K562 (cell line): ENCODE measurements at regions not wholly inside any gene's neighbourhood (a gene's known extent, or its start where the extent isn't known, plus 50 kb on each side); places are given as distances from the start of the nearest gene placed in this dataset.

Experiments
- ATAC-seq: fragments of 200-7000 bp; cut with Tn5 transposase; 3 replicates; pipeline ENCODE4 v1.9.1; 2020; ENCODE audit warnings: moderate library complexity
- BruUV-seq: library from RNA; stranded (reverse); fragments of 400-500 nt; replicated peaks from 2 replicates; lab custom pipeline; 2021; lab: Mats Ljungman, UMichigan
- CTCF ChIA-PET: fragments of 300-600 bp; formaldehyde crosslinking; extraction: SDS; loops from one replicate; lab custom pipeline; 2021; ENCODE audit warnings: low intra/inter-chr PET ratio; lab: Yijun Ruan, JAX
- POLR2A ChIA-PET: fragments of 300-600, 350-650 bp; sonication (Branson Sonifier 250); formaldehyde crosslinking; extraction: SDS; loops from one replicate; lab custom pipeline; 2021; ENCODE audit warnings: antibody characterized with exemption, inconsistent platforms; lab: Yijun Ruan, JAX
- DNase-seq, 4 experiments: peaks; one replicate each; pipeline versions ENCODE4 v3.0.0 to v3.0.0-alpha.2; 2011 to 2018; ENCODE audit warnings: low spot score in 3 of 4, mixed read lengths in 3 of 4; ENCODE audit errors: extremely low read depth in 1 of 4
- FAIRE-seq: peaks from 2 replicates; lab custom pipeline; 2011; peaks lifted over from hg19 to GRCh38; lab: Jason Lieb, UNC
- H2AFZ ChIP-seq: 2 replicates; pipeline ENCODE4 v1.6.0; 2011; ENCODE audit warnings: low read depth, low read length, control low read depth, inconsistent platforms
- H3K27ac ChIP-seq: fragments of 200-600 bp; 3 replicates; pipeline ENCODE4 v1.8.0; 2011; ENCODE audit warnings: low read depth, mild to moderate bottlenecking, control low read depth, inconsistent platforms, low read length, moderate library complexity, mixed read lengths; ENCODE audit errors: extremely low read depth
- H3K27me3 ChIP-seq, 2 experiments: fragments of 300-600 bp in 1 of 2; 2 replicates in 1 of 2; 3 replicates in 1 of 2; pipeline versions ENCODE4 v1.6.0 to v1.8.0; 2011; ENCODE audit warnings: inconsistent platforms in 2 of 2, low read length in 2 of 2, mild to moderate bottlenecking in 1 of 2, mixed read lengths in 1 of 2, moderate library complexity in 1 of 2; ENCODE audit not compliant: control insufficient read depth in 2 of 2, insufficient read depth in 2 of 2
- H3K36me3 ChIP-seq: fragments of 300-600 bp; 3 replicates; pipeline ENCODE4 v1.8.0; 2011; ENCODE audit warnings: mild to moderate bottlenecking, low read length, inconsistent platforms; ENCODE audit not compliant: control insufficient read depth, insufficient read depth
- H3K4me1 ChIP-seq, 2 experiments: fragments of 200-600 bp in 1 of 2; replicated peaks in 1 of 2; 2 replicates in 1 of 2; 3 replicates in 1 of 2; pipeline versions ENCODE4 v1.5.1 to v1.8.0; 2011; ENCODE audit warnings: inconsistent platforms in 2 of 2, low read length in 2 of 2, mild to moderate bottlenecking in 1 of 2, mixed read lengths in 1 of 2, moderate library complexity in 1 of 2; ENCODE audit not compliant: control insufficient read depth in 2 of 2, insufficient read depth in 2 of 2
- H3K4me2 ChIP-seq: 2 replicates; pipeline ENCODE4 v1.6.1; 2011; ENCODE audit warnings: low read length, control low read depth, inconsistent platforms, mixed read lengths; ENCODE audit not compliant: insufficient read depth
- H3K4me3 ChIP-seq: fragments of 200-600 bp; sonication (generic), shearing (Covaris generic); 2 replicates; pipeline ENCODE4 v1.5.1; 2016; ENCODE audit warnings: control low read depth, inconsistent platforms
- H3K79me2 ChIP-seq: fragments of 200-600 bp; 3 replicates; pipeline ENCODE4 v1.8.0; 2011; ENCODE audit warnings: low read length, inconsistent platforms; ENCODE audit not compliant: control insufficient read depth, insufficient read depth
- H3K9ac ChIP-seq, 2 experiments: 2 replicates each; pipeline versions ENCODE4 v1.6.0 to v1.6.1; 2011; ENCODE audit warnings: low read depth in 2 of 2, low read length in 2 of 2, control low read depth in 1 of 2, inconsistent platforms in 1 of 2, mild to moderate bottlenecking in 1 of 2, mixed read lengths in 1 of 2; ENCODE audit not compliant: insufficient read depth in 1 of 2
- H3K9me1 ChIP-seq: one replicate; pipeline ENCODE4 v1.6.0; 2011; ENCODE audit warnings: inconsistent platforms, mild to moderate bottlenecking, low read length, moderate library complexity; ENCODE audit not compliant: control insufficient read depth, insufficient read depth
- H3K9me3 ChIP-seq: replicated peaks from 2 replicates; pipeline ENCODE4 v1.5.1; 2011; ENCODE audit warnings: low read depth, low read length, inconsistent platforms; ENCODE audit not compliant: control insufficient read depth, insufficient read depth
- H4K20me1 ChIP-seq: replicated peaks from 2 replicates; pipeline ENCODE4 v1.6.1; 2011; ENCODE audit warnings: low read length, inconsistent platforms, mixed read lengths; ENCODE audit not compliant: control insufficient read depth, insufficient read depth
- ARID3A ChIP-seq: IDR thresholded peaks from 2 replicates; pipeline ENCODE4 v1.6.1; 2012; ENCODE audit warnings: low read depth, low read length, improper control_type of control experiment, borderline replicate concordance
- CHD2 ChIP-seq: IDR thresholded peaks from 2 replicates; pipeline ENCODE4 v1.6.1; 2011; ENCODE audit warnings: low read depth, low read length
- DEAF1 ChIP-seq: fragments of 450-650 bp; formaldehyde crosslinking; IDR thresholded peaks from 2 replicates; pipeline ENCODE4 v1.4.0; 2020; ENCODE audit warnings: mild to moderate bottlenecking, moderate library complexity
- EHMT2 ChIP-seq: fragments of 450-650 bp; IDR thresholded peaks from 2 replicates; pipeline ENCODE4 v1.6.1; 2018; ENCODE audit warnings: antibody characterized with exemption
- EP300 ChIP-seq: IDR thresholded peaks from 2 replicates; pipeline ENCODE4 v1.6.1; 2012; ENCODE audit warnings: low read length, improper control_type of control experiment
- NR1H2 ChIP-seq: sonication (generic); formaldehyde crosslinking; IDR thresholded peaks from 2 replicates; pipeline ENCODE4 v1.4.0; 2020; ENCODE audit warnings: mild to moderate bottlenecking, missing genetic modification reagents
- OTX1 ChIP-seq: fragments of 450-650 bp; formaldehyde crosslinking; IDR thresholded peaks from 2 replicates; pipeline ENCODE4 v1.4.0; 2022; ENCODE audit warnings: mild to moderate bottlenecking
- TCFL5 ChIP-seq: fragments of 250-450 bp; sonication (Bioruptor Pico); conservative IDR thresholded peaks from 2 replicates; pipeline ENCODE4 v1.6.1; 2021; ENCODE audit warnings: mild to moderate bottlenecking, moderate library complexity, matching md5 sums
- THAP7 ChIP-seq: fragments of 250-450 bp; sonication (Bioruptor Pico); IDR thresholded peaks from 2 replicates; pipeline ENCODE4 v1.5.0; 2021
- ZNF253 ChIP-seq: fragments of 250-450 bp; sonication (Bioruptor Pico); conservative IDR thresholded peaks from 2 replicates; pipeline ENCODE4 v1.6.1; 2021; ENCODE audit warnings: mild to moderate bottlenecking
- ZNF551 ChIP-seq: fragments of 250-450 bp; sonication (Bioruptor Pico); IDR thresholded peaks from 2 replicates; pipeline ENCODE4 v1.5.0; 2021; ENCODE audit warnings: mild to moderate bottlenecking, moderate library complexity
- ZNF655 ChIP-seq: fragments of 250-450 bp; sonication (Bioruptor Pico); IDR thresholded peaks from 2 replicates; pipeline ENCODE4 v1.5.0; 2021
- ZNF707 ChIP-seq: fragments of 250-450 bp; sonication (Bioruptor Pico); conservative IDR thresholded peaks from 2 replicates; pipeline ENCODE4 v1.8.0; 2022; ENCODE audit warnings: inconsistent platforms, mild to moderate bottlenecking, moderate library complexity
- WGBS: fragments of 100-300 bp; shearing (Covaris generic); methylation state at CpG from one replicate; pipeline ENCODE4 v1.1.6; 2016; ENCODE audit warnings: low coverage, mixed read lengths; ENCODE audit not compliant: insufficient coverage; ENCODE audit errors: missing lambda C conversion rate; 5-methylcytosine and 5-hydroxymethylcytosine counted together
- in situ Hi-C: fragments of 300-500 bp; cut with MboI; formaldehyde crosslinking; loops from 4 replicates; pipeline ENCODE4 v1.15.0; 2018; ENCODE audit warnings: inconsistent platforms, mixed read lengths
- intact Hi-C: fragments of 100-400 bp; cut with micrococcal nuclease; formaldehyde crosslinking; loops from 2 replicates; pipeline ENCODE4 v1.14.2; 2022

GRCh38 chr18:73668051-73668450 lies 479.6 kb downstream of the FBXO15 start:
- Histone ChIP-seq H2AFZ (no peak overlapping the region), H3K4me3 (no peak overlapping the region), H3K27me3 (no peaks in the 10 kb centered on the region), H3K4me1 (no peaks in the 10 kb centered on the region), H3K9me3 (no peaks in the 10 kb centered on the region), H3K36me3 (no peaks in the 10 kb centered on the region), H3K27ac (no peak overlapping the region), H3K9me1 (no peaks in the 10 kb centered on the region), H3K4me2 (no peak overlapping the region), H3K9ac (no peak overlapping the region), H4K20me1 (no peaks in the 10 kb centered on the region), H3K79me2 (no peaks in the 10 kb centered on the region)
- DNase-seq, result no peak
- TF ChIP-seq ARID3A (no peak), CHD2 (no peak), ZNF707 (no peak), THAP7 (CRISPR knock-in tag) (no peak), EHMT2 (no peak), OTX1 (no peak), TCFL5 (CRISPR knock-in tag) (no peak), EP300 (no peak), DEAF1 (no peak), NR1H2 (CRISPR knock-in tag) (no peak), ZNF551 (CRISPR knock-in tag) (no peak), ZNF655 (CRISPR knock-in tag) (no peak), ZNF253 (CRISPR knock-in tag) (no peak)
- BruUV-seq, result no TSS peak
- in situ Hi-C loops (no loop called here), intact Hi-C loops (no loop called here)
- ChIA-PET POLR2A (no interaction called here), CTCF (no interaction called here)
- WGBS, result 0% methylated on average over 1 of the region's 1 CpG
- ATAC-seq, result no peak
- FAIRE-seq, result no peak
